ENCODE measurements at regions not wholly inside any gene's neighbourhood (a gene's known extent, or its start where the extent isn't known, plus 50 kb on each side); places are given as distances from the start of the nearest gene placed in this dataset.

- no peak overlapping the region for H3K4me3 Mint-ChIP-seq
- Histone ChIP-seq H2BK15ac (ENCODE audit: low read depth, low read length) (no peak overlapping the region), H4K91ac (ENCODE audit: insufficient read length, low read depth, low read length) (no peak overlapping the region), H3K9me3 (ENCODE audit: control insufficient read depth, low read depth, low read length) (no peaks in the 10 kb centered on the region), H3K4me1 (ENCODE audit: insufficient read depth, low read length) (no peaks in the 10 kb centered on the region), H3K23me2 (ENCODE audit: insufficient read length, low read depth, low read length, poor library complexity, severe bottlenecking) (no peaks in the 10 kb centered on the region), H4K20me1 (ENCODE audit: control insufficient read depth, insufficient read depth, insufficient read length) (no peaks in the 10 kb centered on the region), H3K14ac (ENCODE audit: insufficient read depth, low read length) (no peak overlapping the region), H2AK5ac (ENCODE audit: insufficient read length, low read length) (no peak overlapping the region), H3K9ac (ENCODE audit: extremely low read depth, insufficient read length, low read length) (no peak overlapping the region), H2AFZ (ENCODE audit: low read length) (no peak overlapping the region), H3K56ac (ENCODE audit: insufficient read length, low read depth, low read length) (no peak overlapping the region), H2BK12ac (ENCODE audit: insufficient read length, low read depth, low read length) (no peak overlapping the region), H4K5ac (ENCODE audit: insufficient read length, low read depth, low read length) (no peak overlapping the region), H3K27me3 (ENCODE audit: insufficient read depth, low read length) (no peaks in the 10 kb centered on the region), H3T11ph (ENCODE audit: low read length) (no peak overlapping the region), H4K8ac (replicated peaks; ENCODE audit: insufficient read length, low read depth, low read length) (no peak overlapping the region), H3K18ac (ENCODE audit: insufficient read length, low read depth, low read length) (no peak overlapping the region), H3K23ac (ENCODE audit: insufficient read length, low read depth, low read length) (no peak overlapping the region), H2BK5ac (ENCODE audit: insufficient read length, low read length) (no peak overlapping the region), H3K79me2 (ENCODE audit: insufficient read depth, low read length) (no peaks in the 10 kb centered on the region), H3K79me1 (ENCODE audit: insufficient read depth, low read depth, low read length, poor library complexity, severe bottlenecking) (no peaks in the 10 kb centered on the region), H3K4ac (ENCODE audit: low read depth, low read length) (no peak overlapping the region), H3K27ac (ENCODE audit: insufficient read length, low read depth, low read length) (no peak overlapping the region), H3K4me2 (ENCODE audit: insufficient read depth, insufficient read length, low read length) (no peak overlapping the region), H2BK20ac (ENCODE audit: low read depth, low read length, poor library complexity, severe bottlenecking) (no peak overlapping the region), H2BK120ac (ENCODE audit: low read depth, low read length, poor library complexity, severe bottlenecking) (no peak overlapping the region)
- no CpG with 5 or more reads among the region's 1 CpG for WGBS (ENCODE audit: extremely low coverage, insufficient read length, low lambda C conversion rate)
- no peaks in the 10 kb centered on the region for H3K27me3 Mint-ChIP-seq (ENCODE audit: low read depth)
- H3K27ac Mint-ChIP-seq = no peak overlapping the region
- peaks cover 0 to 19% (median 0%) of the 10 kb centered on the region in 3 experiments; a peak in 2 of 7 replicates for H3K36me3 Mint-ChIP-seq (ENCODE audit: insufficient read depth in 1 of 3, low read depth in 3 of 3)
- no peak for DNase-seq
- H3K9me3 Mint-ChIP-seq = no peaks in the 10 kb centered on the region
- no peak for TF ChIP-seq CTCF (conservative IDR thresholded peaks at IDR 0.05)
- peaks cover 0 to 2% of the 10 kb centered on the region in 2 experiments; a peak in 1 of 4 replicates for H3K4me1 Mint-ChIP-seq
These were observed 482.8 kb downstream of the PRKD1 start for GRCh38 chr14:29444805-29445204.

All from H9 (cell line).